RWPE2 (cell line): ENCODE measurements at regions not wholly inside any gene's neighbourhood (a gene's known extent, or its start where the extent isn't known, plus 50 kb on each side); places are given as distances from the start of the nearest gene placed in this dataset.

Experiments used
- ATAC-seq: fragments of 200-7000 bp; cut with Tn5 transposase; 3 replicates; pipeline ENCODE4 v1.9.1; 2021; ENCODE audit warnings: low read depth
- DNase-seq: peaks from one replicate; pipeline ENCODE4 v3.0.0-alpha.2; 2020; ENCODE audit warnings: low spot score
- H3K27ac ChIP-seq: fragments of 450-650 bp; 2 replicates; pipeline ENCODE4 v1.5.1; 2017; ENCODE audit warnings: mild to moderate bottlenecking; ENCODE audit not compliant: poor library complexity, severe bottlenecking
- H3K27me3 ChIP-seq: fragments of 250-450 bp; sonication (Bioruptor Pico); 2 replicates; pipeline ENCODE4 v1.5.1; 2021; ENCODE audit warnings: mild to moderate bottlenecking, moderate library complexity; ENCODE audit not compliant: insufficient read depth, poor library complexity, severe bottlenecking
- H3K36me3 ChIP-seq: fragments of 250-450 bp; sonication (Bioruptor Pico); 2 replicates; pipeline ENCODE4 v1.5.1; 2020; ENCODE audit warnings: low read depth, mild to moderate bottlenecking, moderate library complexity
- H3K4me1 ChIP-seq: fragments of 250-450 bp; sonication (Bioruptor Pico); 2 replicates; pipeline ENCODE4 v1.5.1; 2021; ENCODE audit warnings: mild to moderate bottlenecking, moderate library complexity; ENCODE audit not compliant: insufficient read depth, poor library complexity, severe bottlenecking
- H3K4me3 ChIP-seq: fragments of 250-450 bp; sonication (Bioruptor Pico); 2 replicates; pipeline ENCODE4 v1.5.1; 2021; ENCODE audit warnings: mild to moderate bottlenecking, moderate library complexity; ENCODE audit not compliant: severe bottlenecking
- H3K9me3 ChIP-seq: fragments of 250-450 bp; sonication (Bioruptor Pico); 2 replicates; pipeline ENCODE4 v1.5.1; 2021; ENCODE audit warnings: mild to moderate bottlenecking, moderate library complexity; ENCODE audit not compliant: severe bottlenecking
- TF ChIP-seq, protein P1 (sequence below): fragments of 450-650 bp; IDR thresholded peaks from one replicate; pipeline ENCODE4 v1.5.1; 2017; ENCODE audit warnings: mild to moderate bottlenecking, moderate library complexity; ENCODE audit not compliant: poor library complexity, severe bottlenecking

DNA sequence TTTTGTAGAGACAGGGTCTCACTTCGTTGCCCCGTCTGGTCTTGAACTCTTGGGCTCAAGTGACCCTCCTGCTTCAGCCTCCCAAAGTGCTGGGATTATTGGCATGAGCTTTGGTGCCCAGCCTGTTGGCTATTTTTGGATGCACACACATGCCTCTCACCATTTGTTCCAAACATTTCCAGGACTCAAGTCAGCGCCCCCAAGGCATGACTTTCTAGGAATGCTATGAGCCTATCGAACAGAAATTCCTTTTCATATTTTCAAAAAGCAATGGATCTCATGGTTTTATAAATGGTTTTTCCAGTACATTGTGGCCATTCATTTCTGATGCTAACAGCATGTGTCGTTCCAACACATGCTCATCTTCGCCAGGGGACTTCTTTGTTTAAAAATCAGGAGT, 119.3 kb upstream of the NAA20 start:
- Histone ChIP-seq H3K36me3 (no peaks in the 10 kb centered on the region), H3K27me3 (no peaks in the 10 kb centered on the region), H3K27ac (no peak overlapping the region), H3K4me3 (no peak overlapping the region), H3K4me1 (peaks cover under 1% of the 10 kb centered on the region), H3K9me3 (peaks cover 2% of the 10 kb centered on the region)
- ATAC-seq (no peak), DNase-seq (no peak)
- TF ChIP-seq, protein P1, sequence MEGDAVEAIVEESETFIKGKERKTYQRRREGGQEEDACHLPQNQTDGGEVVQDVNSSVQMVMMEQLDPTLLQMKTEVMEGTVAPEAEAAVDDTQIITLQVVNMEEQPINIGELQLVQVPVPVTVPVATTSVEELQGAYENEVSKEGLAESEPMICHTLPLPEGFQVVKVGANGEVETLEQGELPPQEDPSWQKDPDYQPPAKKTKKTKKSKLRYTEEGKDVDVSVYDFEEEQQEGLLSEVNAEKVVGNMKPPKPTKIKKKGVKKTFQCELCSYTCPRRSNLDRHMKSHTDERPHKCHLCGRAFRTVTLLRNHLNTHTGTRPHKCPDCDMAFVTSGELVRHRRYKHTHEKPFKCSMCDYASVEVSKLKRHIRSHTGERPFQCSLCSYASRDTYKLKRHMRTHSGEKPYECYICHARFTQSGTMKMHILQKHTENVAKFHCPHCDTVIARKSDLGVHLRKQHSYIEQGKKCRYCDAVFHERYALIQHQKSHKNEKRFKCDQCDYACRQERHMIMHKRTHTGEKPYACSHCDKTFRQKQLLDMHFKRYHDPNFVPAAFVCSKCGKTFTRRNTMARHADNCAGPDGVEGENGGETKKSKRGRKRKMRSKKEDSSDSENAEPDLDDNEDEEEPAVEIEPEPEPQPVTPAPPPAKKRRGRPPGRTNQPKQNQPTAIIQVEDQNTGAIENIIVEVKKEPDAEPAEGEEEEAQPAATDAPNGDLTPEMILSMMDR = no peak

DNA sequence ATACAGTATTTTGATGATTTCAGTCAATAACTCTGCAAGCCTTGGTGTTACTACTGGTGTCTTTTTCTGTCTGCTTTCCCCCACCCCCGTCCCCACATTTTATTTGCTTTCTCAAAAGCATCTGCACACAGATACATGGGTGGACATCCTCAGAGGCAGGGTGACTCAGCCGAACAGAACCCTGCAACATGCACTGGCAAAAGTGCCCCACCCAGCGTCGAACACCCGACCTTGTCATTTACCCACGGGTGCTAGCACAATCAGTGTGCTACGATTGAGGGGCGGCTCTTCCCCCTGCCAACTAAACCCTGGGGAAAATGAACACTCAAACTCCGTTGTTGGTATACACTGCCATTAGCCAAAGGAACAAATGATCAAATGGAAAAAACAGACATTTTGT, 115.9 kb upstream of the NAA20 start:
- Histone ChIP-seq H3K27ac (no peak overlapping the region), H3K27me3 (no peaks in the 10 kb centered on the region), H3K4me1 (peaks cover 7% of the 10 kb centered on the region), H3K4me3 (no peak overlapping the region), H3K9me3 (peaks cover 2% of the 10 kb centered on the region), H3K36me3 (no peaks in the 10 kb centered on the region)
- DNase-seq (no peak), ATAC-seq (0 out of 3 replicates have a peak, but pooled peaks have one; percentile 30)
- TF ChIP-seq, protein P1 = peak; percentile 32

DNA sequence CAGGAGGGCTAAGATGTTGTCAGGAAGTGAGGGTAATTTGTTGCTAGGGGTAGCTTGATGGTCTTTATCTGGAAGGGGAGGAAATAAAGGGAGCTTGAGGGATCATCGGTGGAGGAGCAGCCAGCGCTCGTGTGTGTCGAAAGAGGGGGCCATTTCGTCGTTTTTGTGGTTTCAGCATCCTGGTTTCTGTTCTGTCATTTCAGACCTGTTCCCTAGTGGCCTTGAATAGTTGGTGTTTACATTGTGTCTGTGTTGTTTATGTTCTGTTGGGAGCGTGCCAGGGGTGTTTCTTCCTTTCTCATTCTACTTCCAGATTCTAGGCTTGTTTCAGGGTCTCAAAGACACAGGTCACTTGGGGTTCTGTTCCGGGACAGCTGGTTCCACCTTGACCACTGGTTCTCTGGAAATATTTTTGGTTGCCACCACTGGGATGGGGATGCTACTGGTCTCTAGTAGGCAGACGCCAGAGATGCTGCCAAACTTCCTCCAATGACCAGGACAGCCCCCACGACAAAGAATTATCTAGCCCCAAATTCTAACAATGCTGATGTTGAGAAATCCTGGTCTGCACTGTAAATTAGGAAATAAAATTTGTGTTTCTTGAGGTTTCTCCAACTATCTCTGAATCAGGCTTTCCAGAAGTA, 113.9 kb upstream of the NAA20 start:
- DNase-seq (no peak), ATAC-seq (peak; percentile 64)
- Histone ChIP-seq H3K36me3 (no peaks in the 10 kb centered on the region), H3K4me3 (no peak overlapping the region), H3K27ac (no peak overlapping the region), H3K27me3 (no peaks in the 10 kb centered on the region), H3K9me3 (peaks cover 2% of the 10 kb centered on the region), H3K4me1 (peaks cover 7% of the 10 kb centered on the region)
- TF ChIP-seq, protein P1 = peak; percentile 46

DNA sequence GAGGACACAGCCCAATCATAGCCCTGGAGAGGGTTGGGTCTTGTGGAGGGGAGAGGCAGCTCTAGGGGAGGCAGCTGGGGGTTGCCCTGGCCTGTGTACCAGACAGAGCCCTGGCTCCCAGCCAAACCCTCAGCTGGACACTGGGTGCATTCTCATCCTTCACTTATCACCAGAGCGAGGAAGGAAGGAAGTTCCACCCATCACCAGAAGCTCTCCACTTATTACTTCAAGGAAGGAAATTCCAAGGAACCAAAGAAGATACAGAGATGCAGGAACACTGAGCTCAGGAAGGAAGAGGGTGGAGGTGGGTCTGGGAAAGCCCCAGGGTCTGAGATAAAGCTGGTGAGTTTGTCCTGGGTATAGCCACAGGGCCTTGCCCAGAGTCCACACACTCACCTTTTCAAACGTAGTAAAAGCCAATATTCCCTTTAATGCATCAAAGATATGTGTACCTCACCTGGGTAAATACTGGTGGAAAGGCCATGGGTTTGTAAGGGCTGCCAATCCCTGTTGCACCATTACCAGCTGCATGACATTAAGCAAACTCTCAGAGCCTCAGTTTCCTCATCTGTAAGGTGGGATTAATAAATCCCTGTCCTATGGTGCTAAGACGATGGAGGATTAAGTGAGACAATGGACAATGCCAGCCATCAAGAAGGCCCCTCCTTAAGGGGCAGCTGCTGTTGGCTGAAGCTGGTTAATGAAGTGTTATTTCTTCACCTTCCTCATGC, 109.7 kb upstream of the NAA20 start:
- TF ChIP-seq, protein P1 = no peak
- Histone ChIP-seq H3K4me1 (peaks cover 7% of the 10 kb centered on the region), H3K27me3 (no peaks in the 10 kb centered on the region), H3K27ac (peak overlapping the region; percentile 3), H3K9me3 (no peaks in the 10 kb centered on the region), H3K4me3 (no peak overlapping the region), H3K36me3 (no peaks in the 10 kb centered on the region)
- ATAC-seq = no peak
- no peak for DNase-seq

DNA sequence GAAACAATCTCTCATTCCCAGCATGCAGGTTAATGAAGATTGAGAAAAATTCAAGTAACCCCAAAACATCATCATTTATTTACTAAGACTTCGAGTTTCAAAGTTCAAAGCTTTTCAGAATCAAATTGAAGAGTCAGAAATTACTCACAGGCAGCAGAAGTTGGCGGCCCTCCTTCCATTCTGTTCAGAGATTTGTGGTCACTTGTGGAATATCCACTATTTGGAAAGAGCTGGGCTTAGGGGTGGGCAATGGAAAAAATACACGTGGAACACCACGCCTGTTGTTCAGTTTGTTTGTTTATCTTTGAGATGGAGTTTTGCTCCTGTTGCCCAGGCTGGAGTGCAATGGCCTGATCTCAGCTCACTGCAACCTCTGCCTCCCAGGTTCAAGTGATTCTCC, 108.6 kb upstream of the NAA20 start:
- no peak overlapping the region for H3K27ac ChIP-seq
- peaks cover 5% of the 10 kb centered on the region for H3K4me1 ChIP-seq
- no peaks in the 10 kb centered on the region for H3K36me3 ChIP-seq
- no peaks in the 10 kb centered on the region for H3K9me3 ChIP-seq
- H3K4me3 ChIP-seq = no peak overlapping the region
- TF ChIP-seq, protein P1 = no peak
- no peaks in the 10 kb centered on the region for H3K27me3 ChIP-seq
- DNase-seq (no peak), ATAC-seq (no peak)
